HG02840 (cell line): ENCODE measurements at regions not wholly inside any gene's neighbourhood (a gene's known extent, or its start where the extent isn't known, plus 50 kb on each side); places are given as distances from the start of the nearest gene placed in this dataset.

Experiments
- ATAC-seq: cut with Tn5 transposase; IDR thresholded peaks from one replicate; pipeline ENCODE4 v1.9.1; 2021; ENCODE audit warnings: mild to moderate bottlenecking, moderate library complexity, moderate number of reproducible peaks; ENCODE audit not compliant: unreplicated experiment, low FRiP score

DNA sequence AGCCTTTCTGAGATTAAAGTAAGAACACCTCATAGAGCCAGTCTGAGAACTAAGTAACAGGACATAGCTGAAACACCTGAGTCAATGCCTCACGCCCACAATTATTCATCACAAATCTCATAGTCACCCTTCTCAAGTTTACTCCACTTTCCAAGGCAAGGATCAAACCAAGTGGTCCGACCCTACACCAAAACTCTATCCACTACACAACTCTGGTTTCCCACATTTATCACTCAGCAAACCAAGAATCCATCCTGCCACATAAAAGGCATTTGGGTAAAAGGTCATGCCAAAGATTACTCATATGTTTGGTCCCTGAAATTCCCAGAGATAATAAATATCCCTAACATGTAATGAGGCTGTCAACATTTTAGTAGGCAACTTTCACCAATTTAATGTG is 144.1 kb downstream of the RPAP3 start:
- ATAC-seq = no peak

GRCh38 chr12:47560415-47560814 is 145.4 kb downstream of the RPAP3 start:
- ATAC-seq = no peak

DNA sequence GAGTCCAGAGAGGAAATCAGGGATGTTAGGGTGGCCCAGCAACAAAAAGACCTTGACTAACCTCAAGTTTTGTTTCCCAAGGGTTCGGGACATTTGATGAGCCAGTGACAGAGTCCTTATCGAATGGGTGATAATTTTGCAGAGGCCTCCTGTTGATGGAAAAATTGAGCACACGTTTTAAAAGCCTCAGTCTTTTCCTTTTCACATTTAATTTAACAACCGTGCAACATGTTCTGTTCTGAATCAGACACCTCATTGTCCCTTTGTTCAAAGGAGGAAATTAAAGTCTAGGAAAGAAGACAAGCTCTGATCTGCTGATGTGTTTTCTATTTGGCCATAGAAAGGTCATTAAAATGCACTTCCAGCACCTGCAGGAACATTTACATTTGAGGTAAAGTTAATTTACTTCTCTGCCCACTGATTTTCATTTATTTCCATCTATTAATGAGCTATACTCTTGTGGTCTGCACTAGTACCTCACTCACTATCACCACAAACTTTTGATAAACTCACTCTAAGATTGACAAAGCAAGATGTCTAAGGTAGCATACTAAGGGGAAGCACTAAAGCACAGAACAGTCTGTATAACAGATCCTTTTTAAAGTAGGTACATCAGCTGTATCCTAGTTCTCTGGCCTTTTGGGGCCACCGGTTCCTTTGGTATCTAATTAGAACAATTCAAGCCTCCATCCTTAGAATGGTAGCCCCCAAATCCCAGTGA is 147.0 kb downstream of the RPAP3 start:
- no peak for ATAC-seq

DNA sequence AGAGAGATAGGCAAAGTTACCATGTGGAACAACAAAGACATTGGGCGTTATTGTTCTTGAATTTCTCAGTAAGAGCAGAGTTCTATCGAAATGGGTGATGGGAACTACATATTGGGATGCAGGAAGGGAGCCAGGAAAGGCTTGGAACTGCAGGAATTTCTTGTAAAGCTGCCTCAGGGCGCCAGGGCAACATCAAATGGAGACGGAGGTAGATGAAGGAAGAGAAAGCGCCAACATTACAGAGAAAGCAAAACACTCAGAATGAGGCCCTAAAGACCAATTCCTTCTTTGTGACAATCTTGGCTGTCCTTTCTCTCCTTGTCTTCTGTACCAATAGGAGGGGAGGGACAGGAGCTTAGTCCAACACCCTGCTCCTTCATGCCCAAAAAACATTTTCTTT is 148.4 kb downstream of the RPAP3 start:
- ATAC-seq = no peak

- no peak for ATAC-seq
These were observed 149.4 kb downstream of the RPAP3 start for GRCh38 chr12:47556261-47557030.

- no peak for ATAC-seq
These were observed 151.7 kb downstream of the RPAP3 start for GRCh38 chr12:47554046-47554653.

DNA sequence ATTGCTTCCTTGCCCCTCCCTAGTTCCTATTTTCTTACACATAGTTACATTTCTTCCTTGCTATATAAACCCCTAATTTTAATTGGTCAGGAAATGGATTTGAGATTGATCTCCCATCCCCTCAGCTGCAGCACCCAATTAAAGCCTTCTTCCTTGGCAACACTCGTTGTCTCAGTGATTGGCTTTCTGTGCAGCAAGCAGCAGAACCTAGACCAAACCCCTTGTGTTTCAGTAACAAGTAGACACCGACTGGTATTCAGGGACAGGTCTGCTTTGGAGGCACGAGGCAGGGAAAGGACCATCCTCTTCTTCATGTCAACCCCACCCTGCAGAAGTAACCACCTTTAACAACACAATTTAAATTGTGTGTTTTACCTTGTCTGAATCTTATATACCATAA is 152.6 kb downstream of the RPAP3 start:
- ATAC-seq = no peak

GRCh38 chr12:47551426-47551851 is 154.4 kb downstream of the RPAP3 start:
- no peak for ATAC-seq

DNA sequence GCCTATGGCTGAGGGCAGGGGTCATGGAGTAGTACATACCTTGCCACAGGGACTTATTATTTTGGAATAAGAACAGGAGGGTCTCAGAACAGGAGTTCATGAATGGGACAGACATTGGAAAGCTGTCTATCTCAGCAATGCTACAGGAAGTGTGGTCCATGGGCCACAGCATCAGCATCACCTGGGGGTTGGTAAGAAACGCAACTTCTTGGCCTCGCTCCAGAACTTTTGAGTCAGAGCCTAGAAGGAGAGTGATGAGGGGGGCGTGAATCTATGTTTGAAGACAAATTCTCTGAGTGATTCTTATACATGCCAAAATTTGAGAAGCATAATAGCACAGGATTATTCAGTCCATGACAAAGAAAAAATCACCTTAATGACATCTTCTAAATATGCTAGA is 156.6 kb downstream of the RPAP3 start:
- no peak for ATAC-seq

GRCh38 chr12:47548401-47548800 is 157.4 kb downstream of the RPAP3 start:
- ATAC-seq = no peak

GRCh38 chr12:47547077-47547476 is 158.8 kb downstream of the RPAP3 start:
- ATAC-seq = no peak

DNA sequence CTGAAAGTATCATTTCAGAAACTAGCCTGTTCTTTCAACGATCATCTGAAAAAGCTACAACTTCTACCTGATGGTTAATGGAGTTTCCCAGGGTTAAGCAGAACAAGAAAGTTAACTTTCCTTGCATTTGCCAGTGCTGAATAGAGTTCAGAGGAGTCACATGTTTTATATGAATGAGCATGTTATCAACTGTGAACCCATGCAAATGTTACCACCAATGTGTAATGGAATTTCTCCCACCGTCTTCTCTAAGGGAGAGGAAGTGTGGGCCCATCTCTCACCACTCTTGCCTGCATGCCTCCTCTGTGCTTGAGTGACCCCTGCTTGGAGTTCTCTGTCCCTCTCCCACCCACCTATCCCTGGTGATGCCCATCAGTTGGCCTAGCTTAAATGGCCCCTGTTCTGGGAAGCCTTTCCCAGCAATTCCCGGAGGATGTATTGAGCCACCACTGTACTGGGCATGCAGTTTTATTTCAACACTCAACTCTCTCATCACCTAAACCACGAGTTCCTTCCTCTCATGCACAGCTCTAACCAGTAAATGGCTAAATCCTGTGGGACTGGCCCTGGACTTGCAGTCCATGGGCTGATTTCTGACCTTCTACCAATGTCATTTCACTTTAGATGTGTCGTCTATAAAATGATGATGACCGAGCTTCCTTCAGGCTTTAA is 159.8 kb downstream of the RPAP3 start:
- no peak for ATAC-seq

- ATAC-seq = no peak
These were observed 171.1 kb downstream of the RPAP3 start for GRCh38 chr12:47534695-47535094.

- ATAC-seq = no peak
These were observed 175.8 kb downstream of the RPAP3 start for GRCh38 chr12:47530050-47530449.

GRCh38 chr12:47527816-47528215 is 178.0 kb downstream of the RPAP3 start:
- no peak for ATAC-seq

DNA sequence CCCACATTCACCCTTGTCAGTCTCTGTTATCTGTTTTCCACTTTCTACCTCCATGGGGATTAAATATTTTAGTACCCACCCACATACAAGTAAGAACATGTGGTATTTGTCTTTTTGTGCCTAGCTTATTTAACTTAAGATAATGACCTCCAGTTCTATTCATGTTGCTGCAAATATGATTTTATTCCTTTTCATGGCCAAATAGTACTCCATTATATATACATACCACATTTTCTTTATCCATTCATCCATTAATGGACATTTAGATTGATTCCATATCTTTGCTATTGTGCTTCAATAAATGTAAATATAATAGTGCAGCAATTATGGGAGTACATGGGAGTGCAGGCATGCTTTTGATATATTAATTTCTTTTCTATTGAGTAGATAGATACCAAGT is 185.8 kb downstream of the RPAP3 start:
- ATAC-seq = no peak

DNA sequence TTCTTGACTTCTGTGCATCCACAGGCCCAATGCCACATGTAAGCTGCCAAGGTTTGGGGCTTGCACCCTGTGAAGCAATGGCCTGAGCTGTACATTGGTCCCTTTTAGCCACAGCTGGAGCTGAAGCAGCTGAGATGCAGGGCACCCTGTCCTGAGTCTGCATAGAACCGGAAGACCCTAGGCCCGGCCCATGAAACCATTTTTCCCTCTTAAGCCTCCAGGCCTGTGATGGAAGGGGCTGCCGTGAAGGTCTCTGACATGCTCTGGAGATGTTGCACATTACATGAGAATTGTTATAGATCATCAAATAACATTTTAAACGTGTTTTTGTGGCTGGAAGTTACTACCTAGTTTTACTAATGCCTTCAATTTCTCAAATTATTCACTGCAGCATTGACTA is 188.7 kb downstream of the RPAP3 start:
- ATAC-seq = no peak

DNA sequence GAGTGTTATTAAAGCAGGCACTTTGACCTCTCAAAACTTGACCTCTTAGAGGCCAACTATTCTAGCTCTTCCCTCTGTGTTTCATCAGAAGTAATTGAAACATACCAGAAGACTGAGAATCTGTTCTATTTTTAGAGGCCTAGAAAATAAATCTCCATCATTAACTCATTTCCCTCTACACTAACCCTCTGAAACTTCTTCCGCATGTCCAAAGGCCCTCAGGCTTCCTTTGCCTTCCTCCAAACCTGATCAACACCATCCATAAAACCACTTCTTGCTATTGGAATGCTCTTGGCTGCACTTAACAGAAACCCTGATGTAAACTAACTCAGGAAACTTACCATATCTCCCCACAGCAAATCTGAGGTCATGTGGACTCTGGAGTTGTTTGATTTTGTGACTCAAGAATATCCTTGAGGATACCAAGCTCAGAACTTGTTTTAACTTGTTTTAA is 196.4 kb downstream of the RPAP3 start:
- no peak for ATAC-seq

DNA sequence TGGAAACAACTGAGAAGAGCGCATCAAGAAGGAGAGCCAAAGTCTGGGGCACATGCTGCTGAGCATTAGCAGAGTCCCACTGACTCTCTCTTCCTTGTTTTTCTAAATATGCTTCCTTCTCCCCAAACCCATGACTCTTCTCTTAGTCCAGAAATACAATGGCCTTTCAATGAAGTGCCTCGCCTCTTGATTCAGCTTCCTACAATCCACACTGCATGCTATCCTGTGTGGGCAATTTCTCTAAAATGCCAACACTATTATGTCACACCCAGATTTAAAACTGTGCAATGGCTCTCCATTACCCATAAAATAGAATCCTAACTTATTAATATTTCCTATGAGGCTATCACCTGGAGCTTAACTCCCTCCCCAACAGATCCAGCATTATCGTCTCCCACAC is 198.6 kb downstream of the RPAP3 start:
- ATAC-seq = no peak

GRCh38 chr12:47504775-47505446 is 200.9 kb downstream of the RPAP3 start:
- ATAC-seq = no peak
